DOHH2 (cell line): ENCODE measurements at regions not wholly inside any gene's neighbourhood (a gene's known extent, or its start where the extent isn't known, plus 50 kb on each side); places are given as distances from the start of the nearest gene placed in this dataset.
"Not testable (repeated sequence)": the region's sequence is repeated elsewhere in the genome, so short reads cannot be mapped to it uniquely, and the experiment has no call there.

Source experiments
- H3F3A ChIP-seq: fragments of 200-600 bp; sonication (generic), shearing (Covaris generic); 2 replicates; pipeline ENCODE4 v1.6.0; 2016; ENCODE audit warnings: antibody characterized with exemption, mild to moderate bottlenecking; ENCODE audit not compliant: control insufficient read depth, insufficient read depth
- H3K27ac ChIP-seq: fragments of 200-600 bp; sonication (generic); 2 replicates; pipeline ENCODE4 v1.5.1; 2014; ENCODE audit warnings: low read depth, mild to moderate bottlenecking, low read length, moderate library complexity
- H3K27me3 ChIP-seq: fragments of 200-600 bp; sonication (generic); 2 replicates; pipeline ENCODE4 v1.6.1; 2014; ENCODE audit warnings: mild to moderate bottlenecking, low read length, mixed read lengths; ENCODE audit not compliant: control insufficient read depth
- H3K36me3 ChIP-seq: fragments of 200-600 bp; sonication (generic); 2 replicates; pipeline ENCODE4 v1.6.1; 2014; ENCODE audit warnings: mild to moderate bottlenecking, low read length, moderate library complexity, mixed read lengths; ENCODE audit not compliant: control insufficient read depth
- H3K4me1 ChIP-seq: fragments of 200-600 bp; sonication (generic); 2 replicates; pipeline ENCODE4 v1.6.1; 2014; ENCODE audit warnings: mild to moderate bottlenecking, low read length, mixed read lengths; ENCODE audit not compliant: control insufficient read depth
- H3K4me2 ChIP-seq: fragments of 200-600 bp; sonication (generic); 2 replicates; pipeline ENCODE4 v1.6.0; 2014; ENCODE audit warnings: mild to moderate bottlenecking, low read length, moderate library complexity
- H3K4me3 ChIP-seq: fragments of 200-600 bp; sonication (generic); 2 replicates; pipeline ENCODE4 v1.5.1; 2014; ENCODE audit warnings: mild to moderate bottlenecking, low read length, mixed read lengths
- H3K79me2 ChIP-seq: fragments of 200-600 bp; sonication (generic); 2 replicates; pipeline ENCODE4 v1.6.1; 2014; ENCODE audit warnings: mild to moderate bottlenecking, low read length, mixed read lengths; ENCODE audit not compliant: control insufficient read depth
- H3K9me2 ChIP-seq: fragments of 200-600 bp; sonication (generic); replicated peaks from 2 replicates; pipeline ENCODE4 v1.6.1; 2014; ENCODE audit warnings: mild to moderate bottlenecking, low read length, mixed read lengths; ENCODE audit not compliant: control insufficient read depth
- H3K9me3 ChIP-seq: fragments of 200-600 bp; sonication (generic); 2 replicates; pipeline ENCODE4 v1.6.1; 2014; ENCODE audit warnings: antibody characterized with exemption, low read length, mixed read lengths; ENCODE audit not compliant: control insufficient read depth, insufficient read depth
- H4K20me1 ChIP-seq: fragments of 200-600 bp; sonication (generic); 2 replicates; pipeline ENCODE4 v1.6.0; 2014; ENCODE audit warnings: low read depth, mild to moderate bottlenecking, antibody characterized with exemption, low read length, moderate library complexity; ENCODE audit not compliant: control insufficient read depth, insufficient read depth
- CTCF ChIP-seq: fragments of 200-600 bp; sonication (generic); IDR thresholded peaks from one replicate; pipeline ENCODE4 v1.5.1; 2014; ENCODE audit warnings: antibody characterized with exemption, mild to moderate bottlenecking, low read depth, low read length; ENCODE audit not compliant: poor library complexity, severe bottlenecking
- EZH2phosphoT487 ChIP-seq: fragments of 200-600 bp; sonication (generic); IDR thresholded peaks from 2 replicates; pipeline ENCODE4 v1.6.1; 2017; ENCODE audit warnings: borderline replicate concordance, mild to moderate bottlenecking, antibody characterized with exemption, low read length, moderate library complexity, mixed read lengths

DNA sequence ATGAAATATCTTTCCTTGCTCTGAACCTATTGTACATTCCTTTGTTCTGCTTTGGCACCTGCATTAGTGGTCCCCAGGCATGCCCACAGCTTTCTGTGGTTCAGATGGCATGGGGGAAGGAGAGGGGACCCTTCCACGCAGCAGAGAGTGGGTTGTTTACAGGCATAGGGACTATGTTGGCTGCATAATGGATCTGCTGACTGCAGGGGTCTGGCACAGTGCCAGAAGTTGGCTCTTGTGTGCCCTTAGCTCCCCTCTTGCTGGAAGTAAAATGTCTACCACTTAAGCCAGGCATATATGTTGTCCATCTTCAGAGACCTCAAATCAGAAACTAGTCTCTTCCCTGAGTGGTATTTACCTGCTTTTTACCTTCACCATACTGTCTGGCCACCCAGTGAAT, 651.9 kb upstream of the PCDH7 start:
- Histone ChIP-seq H3F3A (no peaks in the 10 kb centered on the region), H3K79me2 (no peaks in the 10 kb centered on the region), H3K4me3 (no peak overlapping the region), H3K4me1 (no peaks in the 10 kb centered on the region), H3K9me3 (no peaks in the 10 kb centered on the region), H3K27me3 (no peaks in the 10 kb centered on the region), H3K9me2 (no peaks in the 10 kb centered on the region), H3K36me3 (no peaks in the 10 kb centered on the region), H3K27ac (no peak overlapping the region), H4K20me1 (no peaks in the 10 kb centered on the region), H3K4me2 (no peak overlapping the region)
- TF ChIP-seq EZH2phosphoT487 (no peak), CTCF (no peak)

DNA sequence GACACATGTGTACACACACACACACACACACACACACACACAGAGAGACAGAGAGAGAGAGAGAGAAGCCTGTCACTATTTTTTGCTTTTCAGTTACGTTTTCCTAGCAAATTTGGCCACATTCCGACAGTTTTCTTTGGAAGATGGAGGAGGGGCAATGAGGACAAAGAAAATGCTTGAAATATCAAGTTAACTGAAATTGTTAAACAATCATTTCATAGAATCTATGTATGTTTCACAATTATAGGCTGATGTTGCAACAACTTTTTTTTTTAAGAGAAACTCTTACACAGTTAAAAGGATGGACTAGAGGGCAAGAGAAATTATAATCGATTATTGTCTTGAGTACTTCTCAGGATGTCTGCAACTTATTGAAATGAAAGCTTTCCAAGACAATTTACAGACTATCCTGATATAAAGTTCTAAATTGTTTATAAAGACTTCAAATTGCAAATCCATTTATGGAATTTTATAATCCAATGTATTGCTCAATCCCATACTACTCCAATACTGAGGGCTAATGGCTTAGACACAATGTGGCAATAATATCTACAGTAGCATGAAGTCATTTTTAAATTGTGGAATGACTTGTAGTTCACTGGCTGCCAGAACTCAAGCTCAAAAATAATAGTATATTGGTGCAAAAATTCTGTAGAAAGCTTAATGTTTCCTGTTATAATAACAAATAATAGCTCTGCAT, 647.0 kb upstream of the PCDH7 start:
- H3K36me3 ChIP-seq = no peaks in the 10 kb centered on the region
- no peaks in the 10 kb centered on the region for H3K9me3 ChIP-seq
- TF ChIP-seq EZH2phosphoT487 (no peak), CTCF (no peak)

DNA sequence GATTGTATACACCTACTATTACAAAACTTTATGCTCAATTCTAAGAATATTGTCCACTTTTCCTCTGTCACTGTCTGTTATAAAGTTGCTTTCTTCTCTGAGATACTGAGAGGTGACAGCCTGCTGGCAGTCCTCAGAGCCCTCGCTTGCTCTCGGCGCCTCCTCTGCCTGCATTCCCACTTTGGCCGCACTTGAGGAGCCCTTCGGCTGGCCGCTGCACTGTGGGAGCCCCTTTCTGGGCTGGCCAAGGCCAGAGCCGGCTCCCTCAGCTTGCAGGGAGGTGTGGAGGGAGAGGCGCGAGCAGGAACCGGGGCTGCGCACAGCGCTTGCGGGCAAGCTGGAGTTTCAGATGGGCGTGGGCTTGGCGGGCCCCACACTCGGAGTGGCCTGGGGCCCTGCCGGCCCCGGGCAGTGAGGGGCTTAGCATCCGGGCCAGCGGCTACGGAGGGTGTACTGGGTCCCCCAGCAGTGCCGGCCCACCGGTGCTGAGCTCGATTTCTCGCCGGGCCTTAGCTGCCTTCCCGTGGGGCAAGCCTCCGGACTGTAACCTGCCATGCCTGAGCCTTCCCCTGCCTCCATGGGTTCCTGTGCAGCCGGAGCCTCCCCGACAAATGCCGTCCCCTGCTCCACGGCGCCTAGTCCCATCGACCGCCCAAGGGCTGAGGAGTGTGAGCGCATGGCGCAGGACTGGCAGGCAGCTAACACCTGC, 627.6 kb upstream of the PCDH7 start:
- not testable (repeated sequence) for H3K4me2 ChIP-seq, H3K4me1 ChIP-seq, H3K4me3 ChIP-seq, H3K36me3 ChIP-seq, H3F3A ChIP-seq, H3K79me2 ChIP-seq, H4K20me1 ChIP-seq, H3K9me2 ChIP-seq, H3K27ac ChIP-seq, H3K9me3 ChIP-seq, H3K27me3 ChIP-seq

More for the DNA sequence above, 647.0 kb upstream of the PCDH7 start:
- Histone ChIP-seq H3K9me2 (no peaks in the 10 kb centered on the region), H3K27ac (no peak overlapping the region), H3K79me2 (no peaks in the 10 kb centered on the region), H3K4me1 (no peaks in the 10 kb centered on the region), H4K20me1 (no peaks in the 10 kb centered on the region), H3F3A (no peaks in the 10 kb centered on the region), H3K4me2 (no peak overlapping the region), H3K4me3 (no peak overlapping the region), H3K27me3 (no peaks in the 10 kb centered on the region)

DNA sequence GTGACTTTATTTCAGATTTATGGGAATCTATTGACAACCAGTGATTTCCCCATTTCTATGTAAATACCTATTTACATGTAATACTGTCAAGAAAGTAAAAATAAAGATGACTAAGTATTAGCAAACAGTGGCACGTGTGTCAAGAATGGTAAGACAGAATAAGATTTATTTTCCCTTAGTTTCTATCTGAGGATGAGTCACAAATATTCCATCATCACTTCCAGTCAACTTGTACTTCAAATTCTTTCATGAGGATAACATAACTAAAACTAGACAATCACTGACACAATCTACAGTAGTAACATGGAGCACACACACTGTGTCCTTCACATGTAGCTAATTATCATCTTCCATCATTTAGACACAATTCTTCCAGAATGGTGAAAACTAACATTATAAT, 625.3 kb upstream of the PCDH7 start:
- H3K36me3 ChIP-seq = no peaks in the 10 kb centered on the region
- no peak overlapping the region for H3K4me3 ChIP-seq
- H3K79me2 ChIP-seq = no peaks in the 10 kb centered on the region
- TF ChIP-seq EZH2phosphoT487 (no peak), CTCF (no peak)
- no peaks in the 10 kb centered on the region for H3K9me3 ChIP-seq
- H3K27ac ChIP-seq = no peak overlapping the region
- no peaks in the 10 kb centered on the region for H3F3A ChIP-seq
- H3K4me2 ChIP-seq = no peak overlapping the region
- no peaks in the 10 kb centered on the region for H4K20me1 ChIP-seq
- H3K4me1 ChIP-seq = no peaks in the 10 kb centered on the region
- H3K9me2 ChIP-seq = no peaks in the 10 kb centered on the region
- no peaks in the 10 kb centered on the region for H3K27me3 ChIP-seq
